HG02623 (cell line): ENCODE measurements at regions not wholly inside any gene's neighbourhood (a gene's known extent, or its start where the extent isn't known, plus 50 kb on each side); places are given as distances from the start of the nearest gene placed in this dataset.
"Not testable (repeated sequence)": the region's sequence is repeated elsewhere in the genome, so short reads cannot be mapped to it uniquely, and the experiment has no call there.

Experiments used
- ATAC-seq: cut with Tn5 transposase; IDR thresholded peaks from one replicate; pipeline ENCODE4 v1.9.1; 2021; ENCODE audit warnings: moderate library complexity; ENCODE audit not compliant: unreplicated experiment

GRCh38 chr3:195974281-195974680 lies 65.9 kb upstream of the TNK2 start:
- ATAC-seq, result not testable (repeated sequence)

GRCh38 chr3:195970873-195971272 lies 62.5 kb upstream of the TNK2 start:
- ATAC-seq, result not testable (repeated sequence)

GRCh38 chr3:195969838-195970776 lies 61.8 kb upstream of the TNK2 start:
- not testable (repeated sequence) for ATAC-seq

- not testable (repeated sequence) for ATAC-seq
Measured at GRCh38 chr3:195969341-195969740, 61.0 kb upstream of the TNK2 start.

- not testable (repeated sequence) for ATAC-seq
Measured at GRCh38 chr3:195968104-195968503, 59.8 kb upstream of the TNK2 start.

GRCh38 chr3:195967387-195967720 lies 59.0 kb upstream of the TNK2 start:
- not testable (repeated sequence) for ATAC-seq

GRCh38 chr3:195966563-195967386 lies 58.4 kb upstream of the TNK2 start:
- ATAC-seq, result not testable (repeated sequence)

GRCh38 chr3:195965217-195965616 lies 56.9 kb upstream of the TNK2 start:
- not testable (repeated sequence) for ATAC-seq

GRCh38 chr3:195964318-195965107 lies 56.2 kb upstream of the TNK2 start:
- not testable (repeated sequence) for ATAC-seq

GRCh38 chr3:195962222-195962621 lies 53.9 kb upstream of the TNK2 start:
- not testable (repeated sequence) for ATAC-seq

GRCh38 chr3:195960971-195961775 lies 52.8 kb upstream of the TNK2 start:
- ATAC-seq, result not testable (repeated sequence)

GRCh38 chr3:195960164-195960563 lies 51.8 kb upstream of the TNK2 start:
- not testable (repeated sequence) for ATAC-seq

- ATAC-seq, result not testable (repeated sequence)
Measured at GRCh38 chr3:195959367-195960157, 51.2 kb upstream of the TNK2 start.

- ATAC-seq, result not testable (repeated sequence)
Measured at GRCh38 chr3:195958736-195959135, 50.4 kb upstream of the TNK2 start.
